ENCODE measurements at regions not wholly inside any gene's neighbourhood (a gene's known extent, or its start where the extent isn't known, plus 50 kb on each side); places are given as distances from the start of the nearest gene placed in this dataset.
"Not testable (repeated sequence)": the region's sequence is repeated elsewhere in the genome, so short reads cannot be mapped to it uniquely, and the experiment has no call there.

GRCh38 chr2:184119989-184120800 lies 478.1 kb upstream of the ZNF804A start:
- peaks cover 12% of the 10 kb centered on the region for H3K9me3 Mint-ChIP-seq
- no peak overlapping the region for H3K4me3 Mint-ChIP-seq
- no peaks in the 10 kb centered on the region for H3K36me3 Mint-ChIP-seq (ENCODE audit: low read depth)

GRCh38 chr2:184125867-184126266 lies 472.5 kb upstream of the ZNF804A start:
- H3K4me1 Mint-ChIP-seq (ENCODE audit: low read depth), result no peaks in the 10 kb centered on the region
- no peaks in the 10 kb centered on the region for H3K27me3 Mint-ChIP-seq
- peaks cover 4% of the 10 kb centered on the region for H3K9me3 Mint-ChIP-seq
- no peak overlapping the region for H3K4me3 Mint-ChIP-seq
- no peak overlapping the region for H3K27ac Mint-ChIP-seq
- no peaks in the 10 kb centered on the region for H3K36me3 Mint-ChIP-seq (ENCODE audit: low read depth)

More at GRCh38 chr2:184119989-184120800, 478.1 kb upstream of the ZNF804A start:
- Mint-ChIP-seq H3K27ac (no peak overlapping the region), H3K27me3 (no peaks in the 10 kb centered on the region), H3K4me1 (ENCODE audit: low read depth) (no peaks in the 10 kb centered on the region)

GRCh38 chr2:184129073-184129472 lies 469.3 kb upstream of the ZNF804A start:
- Mint-ChIP-seq H3K4me1 (ENCODE audit: low read depth) (no peaks in the 10 kb centered on the region), H3K9me3 (peaks cover 15% of the 10 kb centered on the region), H3K4me3 (no peak overlapping the region), H3K36me3 (ENCODE audit: low read depth) (no peaks in the 10 kb centered on the region), H3K27me3 (no peaks in the 10 kb centered on the region), H3K27ac (no peak overlapping the region)

- Mint-ChIP-seq H3K9me3 (peaks cover 18% of the 10 kb centered on the region), H3K36me3 (ENCODE audit: low read depth) (no peaks in the 10 kb centered on the region), H3K27me3 (no peaks in the 10 kb centered on the region), H3K4me1 (ENCODE audit: low read depth) (no peaks in the 10 kb centered on the region), H3K4me3 (no peak overlapping the region), H3K27ac (no peak overlapping the region)
These were observed 460.4 kb upstream of the ZNF804A start for GRCh38 chr2:184137955-184138354.

- no peaks in the 10 kb centered on the region for H3K4me1 Mint-ChIP-seq (ENCODE audit: low read depth)
- peaks cover 5% of the 10 kb centered on the region for H3K9me3 Mint-ChIP-seq
- no peak overlapping the region for H3K27ac Mint-ChIP-seq
- no peaks in the 10 kb centered on the region for H3K36me3 Mint-ChIP-seq (ENCODE audit: low read depth)
- H3K27me3 Mint-ChIP-seq, result no peaks in the 10 kb centered on the region
- no peak overlapping the region for H3K4me3 Mint-ChIP-seq
These were observed 456.5 kb upstream of the ZNF804A start for GRCh38 chr2:184141866-184142265.

- Mint-ChIP-seq H3K9me3 (peaks cover 12% of the 10 kb centered on the region), H3K27me3 (no peaks in the 10 kb centered on the region), H3K4me3 (no peak overlapping the region), H3K27ac (no peak overlapping the region), H3K4me1 (ENCODE audit: low read depth) (no peaks in the 10 kb centered on the region), H3K36me3 (ENCODE audit: low read depth) (no peaks in the 10 kb centered on the region)
These were observed 443.9 kb upstream of the ZNF804A start for GRCh38 chr2:184154438-184154837.

GRCh38 chr2:184155791-184156190 lies 442.5 kb upstream of the ZNF804A start:
- peaks cover 6% of the 10 kb centered on the region for H3K9me3 Mint-ChIP-seq
- no peaks in the 10 kb centered on the region for H3K36me3 Mint-ChIP-seq (ENCODE audit: low read depth)
- no peak overlapping the region for H3K4me3 Mint-ChIP-seq
- H3K27me3 Mint-ChIP-seq, result no peaks in the 10 kb centered on the region
- H3K27ac Mint-ChIP-seq, result no peak overlapping the region
- no peaks in the 10 kb centered on the region for H3K4me1 Mint-ChIP-seq (ENCODE audit: low read depth)

GRCh38 chr2:184157141-184157540 lies 441.2 kb upstream of the ZNF804A start:
- Mint-ChIP-seq H3K27me3 (no peaks in the 10 kb centered on the region), H3K27ac (no peak overlapping the region), H3K4me1 (ENCODE audit: low read depth) (no peaks in the 10 kb centered on the region), H3K9me3 (peaks cover 4% of the 10 kb centered on the region), H3K36me3 (ENCODE audit: low read depth) (no peaks in the 10 kb centered on the region), H3K4me3 (no peak overlapping the region)

GRCh38 chr2:184162426-184162825 lies 435.9 kb upstream of the ZNF804A start:
- H3K27me3 Mint-ChIP-seq, result no peaks in the 10 kb centered on the region
- no peak overlapping the region for H3K27ac Mint-ChIP-seq
- peaks cover 4% of the 10 kb centered on the region for H3K9me3 Mint-ChIP-seq
- no peaks in the 10 kb centered on the region for H3K4me1 Mint-ChIP-seq (ENCODE audit: low read depth)
- H3K36me3 Mint-ChIP-seq (ENCODE audit: low read depth), result no peaks in the 10 kb centered on the region
- no peak overlapping the region for H3K4me3 Mint-ChIP-seq

- H3K27ac Mint-ChIP-seq; H3K27me3 Mint-ChIP-seq; H3K36me3 Mint-ChIP-seq (ENCODE audit: low read depth); H3K9me3 Mint-ChIP-seq; H3K4me3 Mint-ChIP-seq; H3K4me1 Mint-ChIP-seq (ENCODE audit: low read depth): not testable (repeated sequence)
These were observed 429.5 kb upstream of the ZNF804A start for GRCh38 chr2:184168823-184169222.

- no peak overlapping the region for H3K4me3 Mint-ChIP-seq
- H3K27ac Mint-ChIP-seq, result no peak overlapping the region
- H3K4me1 Mint-ChIP-seq (ENCODE audit: low read depth), result no peaks in the 10 kb centered on the region
- H3K36me3 Mint-ChIP-seq (ENCODE audit: low read depth), result no peaks in the 10 kb centered on the region
- H3K9me3 Mint-ChIP-seq, result peaks cover 5% of the 10 kb centered on the region
- no peaks in the 10 kb centered on the region for H3K27me3 Mint-ChIP-seq
These were observed 429.0 kb upstream of the ZNF804A start for GRCh38 chr2:184169366-184169765.

- peaks cover 8% of the 10 kb centered on the region for H3K9me3 Mint-ChIP-seq
- no peaks in the 10 kb centered on the region for H3K36me3 Mint-ChIP-seq (ENCODE audit: low read depth)
These were observed 423.7 kb upstream of the ZNF804A start for GRCh38 chr2:184174493-184175104.

GRCh38 chr2:184178229-184178628 lies 420.1 kb upstream of the ZNF804A start:
- Mint-ChIP-seq H3K4me3 (no peak overlapping the region), H3K27me3 (no peaks in the 10 kb centered on the region), H3K36me3 (ENCODE audit: low read depth) (no peaks in the 10 kb centered on the region), H3K9me3 (peaks cover 3% of the 10 kb centered on the region), H3K27ac (no peak overlapping the region), H3K4me1 (ENCODE audit: low read depth) (no peaks in the 10 kb centered on the region)

More at GRCh38 chr2:184174493-184175104, 423.7 kb upstream of the ZNF804A start:
- no peaks in the 10 kb centered on the region for H3K27me3 Mint-ChIP-seq
- no peak overlapping the region for H3K4me3 Mint-ChIP-seq
- no peaks in the 10 kb centered on the region for H3K4me1 Mint-ChIP-seq (ENCODE audit: low read depth)
- H3K27ac Mint-ChIP-seq, result no peak overlapping the region

- H3K27ac Mint-ChIP-seq, result no peak overlapping the region
- no peak overlapping the region for H3K4me3 Mint-ChIP-seq
- no peaks in the 10 kb centered on the region for H3K27me3 Mint-ChIP-seq
- no peaks in the 10 kb centered on the region for H3K36me3 Mint-ChIP-seq (ENCODE audit: low read depth)
- H3K9me3 Mint-ChIP-seq, result peaks cover 3% of the 10 kb centered on the region
- no peaks in the 10 kb centered on the region for H3K4me1 Mint-ChIP-seq (ENCODE audit: low read depth)
These were observed 411.9 kb upstream of the ZNF804A start for GRCh38 chr2:184186436-184186835.

GRCh38 chr2:184187421-184187971 lies 410.8 kb upstream of the ZNF804A start:
- no peaks in the 10 kb centered on the region for H3K36me3 Mint-ChIP-seq (ENCODE audit: low read depth)
- H3K27ac Mint-ChIP-seq, result no peak overlapping the region
- no peaks in the 10 kb centered on the region for H3K4me1 Mint-ChIP-seq (ENCODE audit: low read depth)
- no peak overlapping the region for H3K4me3 Mint-ChIP-seq
- peaks cover 3% of the 10 kb centered on the region for H3K9me3 Mint-ChIP-seq
- no peaks in the 10 kb centered on the region for H3K27me3 Mint-ChIP-seq

Data from stimulated activated naive CD8-positive, alpha-beta T cell treated with anti-CD3 and anti-CD28 coated beads, Interleukin-15, Interleukin-2, amounts not matched to agents 100 ng/mL and 50 ng/mL, for 24 hours (primary cell).